GM21423 (cell line): ENCODE measurements at regions not wholly inside any gene's neighbourhood (a gene's known extent, or its start where the extent isn't known, plus 50 kb on each side); places are given as distances from the start of the nearest gene placed in this dataset.

Experiments
- ATAC-seq: cut with Tn5 transposase; IDR thresholded peaks from one replicate; pipeline ENCODE4 v1.9.1; 2021; ENCODE audit warnings: mild to moderate bottlenecking, moderate library complexity; ENCODE audit not compliant: unreplicated experiment

GRCh38 chr3:159632851-159633250 lies 355.8 kb upstream of the IL12A start:
- ATAC-seq: no peak

GRCh38 chr3:159634483-159634882 lies 354.2 kb upstream of the IL12A start:
- no peak for ATAC-seq

GRCh38 chr3:159635047-159635641 lies 353.5 kb upstream of the IL12A start:
- ATAC-seq: no peak

- no peak for ATAC-seq
These were observed 350.6 kb upstream of the IL12A start for GRCh38 chr3:159637883-159638542.

- no peak for ATAC-seq
These were observed 348.4 kb upstream of the IL12A start for GRCh38 chr3:159640225-159640624.

GRCh38 chr3:159643406-159643805 lies 345.2 kb upstream of the IL12A start:
- no peak for ATAC-seq

- ATAC-seq: no peak
These were observed 342.8 kb upstream of the IL12A start for GRCh38 chr3:159645874-159646273.

GRCh38 chr3:159649951-159650350 lies 338.7 kb upstream of the IL12A start:
- ATAC-seq: no peak

- no peak for ATAC-seq
These were observed 337.9 kb upstream of the IL12A start for GRCh38 chr3:159650726-159651125.

- ATAC-seq: no peak
These were observed 336.2 kb upstream of the IL12A start for GRCh38 chr3:159652452-159652851.

GRCh38 chr3:159654183-159655134 lies 334.2 kb upstream of the IL12A start:
- no peak for ATAC-seq

GRCh38 chr3:159655202-159655601 lies 333.4 kb upstream of the IL12A start:
- ATAC-seq: no peak

- no peak for ATAC-seq
These were observed 331.5 kb upstream of the IL12A start for GRCh38 chr3:159657176-159657575.

GRCh38 chr3:159657629-159658028 lies 331.0 kb upstream of the IL12A start:
- ATAC-seq: no peak

- no peak for ATAC-seq
These were observed 328.3 kb upstream of the IL12A start for GRCh38 chr3:159660326-159660725.

GRCh38 chr3:159660901-159661300 lies 327.7 kb upstream of the IL12A start:
- ATAC-seq: no peak

- no peak for ATAC-seq
These were observed 326.1 kb upstream of the IL12A start for GRCh38 chr3:159662549-159662948.

- no peak for ATAC-seq
These were observed 324.6 kb upstream of the IL12A start for GRCh38 chr3:159664006-159664405.

GRCh38 chr3:159664653-159665052 lies 324.0 kb upstream of the IL12A start:
- no peak for ATAC-seq

- no peak for ATAC-seq
These were observed 321.4 kb upstream of the IL12A start for GRCh38 chr3:159667261-159667660.

GRCh38 chr3:159668461-159668860 lies 320.2 kb upstream of the IL12A start:
- ATAC-seq: no peak

- ATAC-seq: no peak
These were observed 319.6 kb upstream of the IL12A start for GRCh38 chr3:159668990-159669476.
